ENCODE measurements at regions not wholly inside any gene's neighbourhood (a gene's known extent, or its start where the extent isn't known, plus 50 kb on each side); places are given as distances from the start of the nearest gene placed in this dataset.

- Histone ChIP-seq H4K8ac (ENCODE audit: low read depth, low read length) (no peak overlapping the region), H3K4ac (ENCODE audit: low read depth, low read length) (no peak overlapping the region), H3K36me3 (ENCODE audit: control insufficient read depth in 1 of 2, insufficient read depth in 2 of 2, low read length in 2 of 2) (no peaks in the 10 kb centered on the region), H4K12ac (ENCODE audit: low read depth, low read length) (no peak overlapping the region), H2BK12ac (ENCODE audit: low read length) (no peak overlapping the region), H3K23ac (ENCODE audit: low read length) (no peak overlapping the region), H3K18ac (ENCODE audit: low read length) (no peak overlapping the region), H3K14ac (ENCODE audit: low read length) (no peak overlapping the region), H3K79me1 (ENCODE audit: low read length) (no peaks in the 10 kb centered on the region), H3K27ac (ENCODE audit: low read depth, low read length) (no peak overlapping the region), H3K4me3 (ENCODE audit: low read depth, low read length) (no peak overlapping the region), H3K27me3 (ENCODE audit: insufficient read depth, low read length) (no peaks in the 10 kb centered on the region), H3K9me3 (ENCODE audit: insufficient read depth, low read depth, low read length) (no peaks in the 10 kb centered on the region), H4K91ac (ENCODE audit: low read depth, low read length) (no peak overlapping the region), H2AFZ (ENCODE audit: insufficient read depth, low read length, poor library complexity) (no peak overlapping the region), H3K4me1 (ENCODE audit: control insufficient read depth in 1 of 2, insufficient read depth in 2 of 2, low read length in 2 of 2) (peaks cover 0 to 2% of the 10 kb centered on the region in 2 experiments), H3K79me2 (ENCODE audit: control insufficient read depth, insufficient read depth, low read length, poor library complexity) (no peaks in the 10 kb centered on the region), H3K9ac (ENCODE audit: low read length) (no peak overlapping the region), H3K4me2 (ENCODE audit: low read length) (no peak overlapping the region), H2BK120ac (ENCODE audit: insufficient read depth, low read length, poor library complexity) (no peak overlapping the region), H2AK5ac (ENCODE audit: low read length) (no peak overlapping the region), H2BK5ac (ENCODE audit: low read depth, low read length, poor library complexity) (no peak overlapping the region)
- WGBS (ENCODE audit: extremely low coverage, insufficient coverage, insufficient read length), result no CpG with 5 or more reads among the region's 2 CpGs
- no peak for DNase-seq
These were observed 249.5 kb downstream of the PTTG2 start for GRCh38 chr4:38209654-38210053.

- no peaks in the 10 kb centered on the region for H3K79me2 ChIP-seq (ENCODE audit: control insufficient read depth, insufficient read depth, low read length, poor library complexity)
- H3K18ac ChIP-seq (ENCODE audit: low read length), result no peak overlapping the region
- H3K4me3 ChIP-seq (ENCODE audit: low read depth, low read length), result no peak overlapping the region
- H2BK12ac ChIP-seq (ENCODE audit: low read length), result no peak overlapping the region
- no peak overlapping the region for H3K23ac ChIP-seq (ENCODE audit: low read length)
- no peak overlapping the region for H3K9ac ChIP-seq (ENCODE audit: low read length)
- H4K8ac ChIP-seq (ENCODE audit: low read depth, low read length), result no peak overlapping the region
- H2BK5ac ChIP-seq (ENCODE audit: low read depth, low read length, poor library complexity), result no peak overlapping the region
- no peaks in the 10 kb centered on the region for H3K79me1 ChIP-seq (ENCODE audit: low read length)
- H3K9me3 ChIP-seq (ENCODE audit: insufficient read depth, low read depth, low read length), result no peaks in the 10 kb centered on the region
- no peak overlapping the region for H2AK5ac ChIP-seq (ENCODE audit: low read length)
- H4K91ac ChIP-seq (ENCODE audit: low read depth, low read length), result no peak overlapping the region
- no peak overlapping the region for H3K4ac ChIP-seq (ENCODE audit: low read depth, low read length)
- H3K36me3 ChIP-seq (ENCODE audit: control insufficient read depth in 1 of 2, insufficient read depth in 2 of 2, low read length in 2 of 2), result no peaks in the 10 kb centered on the region
- H3K4me1 ChIP-seq (ENCODE audit: control insufficient read depth in 1 of 2, insufficient read depth in 2 of 2, low read length in 2 of 2), result peaks cover 0 to 2% of the 10 kb centered on the region in 2 experiments
- no peaks in the 10 kb centered on the region for H3K27me3 ChIP-seq (ENCODE audit: insufficient read depth, low read length)
- peak; percentile 78 to 92 for DNase-seq
- H2AFZ ChIP-seq (ENCODE audit: insufficient read depth, low read length, poor library complexity), result no peak overlapping the region
- H3K27ac ChIP-seq (ENCODE audit: low read depth, low read length), result no peak overlapping the region
- no peak overlapping the region for H3K4me2 ChIP-seq (ENCODE audit: low read length)
- WGBS (ENCODE audit: extremely low coverage, insufficient coverage, insufficient read length), result no CpG with 5 or more reads among the region's 11 CpGs
- H2BK120ac ChIP-seq (ENCODE audit: insufficient read depth, low read length, poor library complexity), result no peak overlapping the region
- no peak overlapping the region for H4K12ac ChIP-seq (ENCODE audit: low read depth, low read length)
- H3K14ac ChIP-seq (ENCODE audit: low read length), result no peak overlapping the region
These were observed 250.4 kb downstream of the PTTG2 start for GRCh38 chr4:38210396-38211114.

GRCh38 chr4:38211885-38212284 lies 251.7 kb downstream of the PTTG2 start:
- H3K14ac ChIP-seq (ENCODE audit: low read length), result no peak overlapping the region
- no peaks in the 10 kb centered on the region for H3K36me3 ChIP-seq (ENCODE audit: control insufficient read depth in 1 of 2, insufficient read depth in 2 of 2, low read length in 2 of 2)
- no peak overlapping the region for H3K9ac ChIP-seq (ENCODE audit: low read length)
- no peak overlapping the region for H2AK5ac ChIP-seq (ENCODE audit: low read length)
- no peaks in the 10 kb centered on the region for H3K79me2 ChIP-seq (ENCODE audit: control insufficient read depth, insufficient read depth, low read length, poor library complexity)
- H3K27ac ChIP-seq (ENCODE audit: low read depth, low read length), result no peak overlapping the region
- no peak overlapping the region for H3K23ac ChIP-seq (ENCODE audit: low read length)
- H2AFZ ChIP-seq (ENCODE audit: insufficient read depth, low read length, poor library complexity), result no peak overlapping the region
- H4K8ac ChIP-seq (ENCODE audit: low read depth, low read length), result no peak overlapping the region
- H2BK120ac ChIP-seq (ENCODE audit: insufficient read depth, low read length, poor library complexity), result no peak overlapping the region
- H3K4me2 ChIP-seq (ENCODE audit: low read length), result no peak overlapping the region
- H4K12ac ChIP-seq (ENCODE audit: low read depth, low read length), result no peak overlapping the region
- no peaks in the 10 kb centered on the region for H3K9me3 ChIP-seq (ENCODE audit: insufficient read depth, low read depth, low read length)
- WGBS (ENCODE audit: extremely low coverage, insufficient coverage, insufficient read length), result no CpG with 5 or more reads among the region's 2 CpGs
- no peak overlapping the region for H3K4me3 ChIP-seq (ENCODE audit: low read depth, low read length)
- DNase-seq, result no peak
- no peaks in the 10 kb centered on the region for H3K27me3 ChIP-seq (ENCODE audit: insufficient read depth, low read length)
- H4K91ac ChIP-seq (ENCODE audit: low read depth, low read length), result no peak overlapping the region
- no peak overlapping the region for H3K18ac ChIP-seq (ENCODE audit: low read length)
- H3K4me1 ChIP-seq (ENCODE audit: control insufficient read depth in 1 of 2, insufficient read depth in 2 of 2, low read length in 2 of 2), result peaks cover 0 to 2% of the 10 kb centered on the region in 2 experiments
- H2BK12ac ChIP-seq (ENCODE audit: low read length), result no peak overlapping the region
- no peaks in the 10 kb centered on the region for H3K79me1 ChIP-seq (ENCODE audit: low read length)
- no peak overlapping the region for H2BK5ac ChIP-seq (ENCODE audit: low read depth, low read length, poor library complexity)
- no peak overlapping the region for H3K4ac ChIP-seq (ENCODE audit: low read depth, low read length)

- no peaks in the 10 kb centered on the region for H3K9me3 ChIP-seq (ENCODE audit: insufficient read depth, low read depth, low read length)
- H2BK5ac ChIP-seq (ENCODE audit: low read depth, low read length, poor library complexity), result no peak overlapping the region
- no peak overlapping the region for H3K23ac ChIP-seq (ENCODE audit: low read length)
- H3K4me2 ChIP-seq (ENCODE audit: low read length), result no peak overlapping the region
- no peak overlapping the region for H3K4ac ChIP-seq (ENCODE audit: low read depth, low read length)
- no peak overlapping the region for H2AFZ ChIP-seq (ENCODE audit: insufficient read depth, low read length, poor library complexity)
- no peak overlapping the region for H4K8ac ChIP-seq (ENCODE audit: low read depth, low read length)
- H2BK12ac ChIP-seq (ENCODE audit: low read length), result no peak overlapping the region
- H2AK5ac ChIP-seq (ENCODE audit: low read length), result no peak overlapping the region
- H3K79me1 ChIP-seq (ENCODE audit: low read length), result no peaks in the 10 kb centered on the region
- H3K9ac ChIP-seq (ENCODE audit: low read length), result no peak overlapping the region
- DNase-seq, result peak in 1 of 2 donors; percentile 46
- H4K91ac ChIP-seq (ENCODE audit: low read depth, low read length), result no peak overlapping the region
- WGBS (ENCODE audit: extremely low coverage, insufficient coverage, insufficient read length), result 100% methylated on average over 1 of the region's 2 CpGs
- no peak overlapping the region for H3K4me3 ChIP-seq (ENCODE audit: low read depth, low read length)
- H3K79me2 ChIP-seq (ENCODE audit: control insufficient read depth, insufficient read depth, low read length, poor library complexity), result no peaks in the 10 kb centered on the region
- H2BK120ac ChIP-seq (ENCODE audit: insufficient read depth, low read length, poor library complexity), result no peak overlapping the region
- no peak overlapping the region for H3K18ac ChIP-seq (ENCODE audit: low read length)
- H3K27me3 ChIP-seq (ENCODE audit: insufficient read depth, low read length), result no peaks in the 10 kb centered on the region
- no peak overlapping the region for H4K12ac ChIP-seq (ENCODE audit: low read depth, low read length)
- no peak overlapping the region for H3K14ac ChIP-seq (ENCODE audit: low read length)
- peaks cover 0 to 2% of the 10 kb centered on the region in 2 experiments for H3K4me1 ChIP-seq (ENCODE audit: control insufficient read depth in 1 of 2, insufficient read depth in 2 of 2, low read length in 2 of 2)
- no peaks in the 10 kb centered on the region for H3K36me3 ChIP-seq (ENCODE audit: control insufficient read depth in 1 of 2, insufficient read depth in 2 of 2, low read length in 2 of 2)
- no peak overlapping the region for H3K27ac ChIP-seq (ENCODE audit: low read depth, low read length)
These were observed 253.0 kb downstream of the PTTG2 start for GRCh38 chr4:38213083-38213805.
